ENCODE measurements at regions not wholly inside any gene's neighbourhood (a gene's known extent, or its start where the extent isn't known, plus 50 kb on each side); places are given as distances from the start of the nearest gene placed in this dataset.

DNA sequence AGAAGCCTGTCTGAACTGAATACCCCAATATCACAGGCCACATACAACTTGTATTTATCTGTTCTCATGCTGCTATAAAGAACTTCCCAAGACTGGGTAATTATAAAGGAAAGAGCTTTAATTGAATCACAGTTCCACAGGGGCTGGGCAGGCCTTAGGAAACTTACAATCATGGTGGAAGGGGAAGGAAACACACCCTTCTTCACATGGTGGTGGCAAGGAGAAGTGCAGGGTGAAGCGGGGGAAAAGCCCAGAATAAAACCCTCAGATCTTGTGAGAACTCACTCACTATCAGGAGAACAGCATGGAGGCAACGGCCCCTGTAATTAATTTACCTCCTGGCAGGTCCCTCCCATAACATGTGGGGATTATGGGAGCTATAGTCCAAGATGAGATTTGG lies 50.3 kb upstream of the FNDC1 start:
- DNase-seq = no peak

DNA sequence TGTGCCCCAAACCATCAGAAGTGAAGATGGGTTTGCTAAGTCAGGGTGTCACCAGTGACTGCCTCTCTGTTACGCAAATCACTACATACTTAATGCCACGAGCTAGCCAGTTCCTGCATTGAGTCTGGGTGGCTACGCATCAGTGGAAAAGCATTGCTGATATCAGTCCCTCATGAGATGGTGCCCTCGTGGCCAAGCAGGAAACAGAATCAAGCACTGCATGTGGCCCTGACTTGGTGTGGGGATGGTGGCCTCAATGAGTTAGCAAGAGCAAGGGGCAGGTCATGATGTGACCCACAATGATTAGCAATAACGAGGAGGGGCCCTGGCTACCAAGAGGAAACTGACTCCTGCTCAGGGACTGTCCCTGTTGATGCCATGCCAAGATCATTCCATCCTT lies 51.6 kb upstream of the FNDC1 start:
- no peak for DNase-seq

DNA sequence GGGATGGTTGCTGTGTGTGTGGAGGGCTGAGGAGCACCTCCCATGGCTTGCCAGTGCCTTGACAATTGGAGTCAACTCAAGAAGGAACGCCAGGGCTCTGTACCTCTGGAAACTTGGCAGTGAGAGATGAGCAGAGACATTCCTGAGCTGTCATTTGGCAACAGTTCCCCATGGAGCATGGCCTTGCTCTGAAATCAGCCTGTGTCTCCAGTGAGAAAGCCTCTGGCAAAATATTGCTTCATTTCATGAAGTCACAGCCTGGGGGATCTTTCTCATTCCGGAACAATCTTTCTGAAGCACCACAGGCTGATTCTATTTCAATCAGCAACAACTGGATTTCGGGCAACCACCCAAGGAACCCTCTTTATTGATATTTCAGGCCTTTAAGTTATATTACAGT lies 52.2 kb upstream of the FNDC1 start:
- no peak for DNase-seq

DNA sequence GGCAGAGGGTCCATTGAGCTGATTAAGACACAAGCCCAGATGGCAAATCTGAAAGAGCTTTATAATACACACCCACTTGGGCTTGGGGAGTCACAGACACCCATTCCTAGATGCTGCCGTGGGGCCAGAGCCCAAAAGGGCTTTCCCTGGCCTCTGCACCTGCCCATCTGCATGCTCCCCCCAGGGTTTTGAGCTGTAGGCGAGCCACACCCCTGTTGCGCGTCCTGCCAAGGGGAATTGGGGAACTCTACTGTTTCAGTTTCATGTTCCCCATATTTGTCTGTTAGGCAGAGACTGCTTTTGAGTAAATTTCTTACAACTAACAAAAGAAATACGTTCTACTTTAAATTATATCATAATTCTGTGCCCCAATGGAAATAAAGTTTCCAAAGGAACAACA lies 52.9 kb upstream of the FNDC1 start:
- no peak for DNase-seq

DNA sequence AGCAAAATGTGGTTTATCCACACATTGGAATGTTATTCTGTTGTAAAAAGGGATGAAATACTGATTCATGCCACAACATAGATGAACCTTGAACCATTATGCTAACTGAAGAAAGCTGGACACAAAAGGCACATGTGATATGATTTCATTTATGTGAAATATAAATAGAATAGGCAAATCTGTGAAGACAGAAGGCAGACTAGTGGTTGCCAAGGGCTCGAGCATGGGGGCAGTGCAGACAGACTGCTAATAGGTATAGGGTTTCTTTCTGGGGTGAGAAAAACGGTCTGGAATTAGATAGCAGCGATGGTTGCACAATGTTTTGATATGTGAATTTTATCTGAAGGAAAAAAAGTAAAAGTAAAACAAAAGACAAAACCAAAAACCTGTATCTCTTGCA lies 54.6 kb upstream of the FNDC1 start:
- DNase-seq = no peak

DNA sequence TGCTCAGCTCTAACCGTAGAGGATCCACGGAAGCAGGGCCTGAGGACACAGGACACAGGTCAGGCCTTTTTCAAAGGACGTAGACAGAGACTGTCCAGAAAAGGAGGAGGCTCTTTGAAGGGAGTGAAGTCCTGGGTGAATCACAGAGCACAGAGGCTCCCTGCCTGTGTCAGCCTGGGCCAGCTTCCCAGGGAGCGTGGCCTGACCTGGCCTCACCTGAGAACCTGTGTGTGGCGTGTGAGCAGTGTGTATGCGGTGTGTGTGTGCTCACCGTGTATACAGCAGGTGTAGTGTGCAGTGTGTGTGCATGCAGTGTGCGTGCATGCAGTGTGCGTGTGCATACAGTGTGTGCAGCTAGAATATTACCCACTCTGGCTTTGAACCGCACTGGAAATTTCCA lies 56.0 kb upstream of the FNDC1 start:
- no peak for DNase-seq

DNA sequence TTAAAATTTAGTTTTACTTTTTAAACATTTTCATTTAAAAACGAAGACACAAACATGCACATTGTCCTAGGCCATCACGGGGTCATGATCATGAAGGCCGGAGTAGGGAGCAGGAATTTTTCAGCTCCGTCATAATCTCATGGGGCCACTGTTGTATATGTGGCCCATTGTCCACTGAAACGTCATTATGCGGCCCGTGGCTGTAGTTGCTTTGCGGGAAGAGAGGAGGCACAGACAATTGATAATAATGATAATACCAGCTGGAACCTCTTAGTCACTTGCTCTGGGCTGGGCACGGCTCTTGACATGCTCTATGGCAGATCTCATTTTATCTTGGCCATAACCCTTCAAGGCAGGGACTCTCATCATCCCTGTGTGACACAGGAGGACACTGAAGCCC lies 56.5 kb upstream of the FNDC1 start:
- no peak for DNase-seq

DNA sequence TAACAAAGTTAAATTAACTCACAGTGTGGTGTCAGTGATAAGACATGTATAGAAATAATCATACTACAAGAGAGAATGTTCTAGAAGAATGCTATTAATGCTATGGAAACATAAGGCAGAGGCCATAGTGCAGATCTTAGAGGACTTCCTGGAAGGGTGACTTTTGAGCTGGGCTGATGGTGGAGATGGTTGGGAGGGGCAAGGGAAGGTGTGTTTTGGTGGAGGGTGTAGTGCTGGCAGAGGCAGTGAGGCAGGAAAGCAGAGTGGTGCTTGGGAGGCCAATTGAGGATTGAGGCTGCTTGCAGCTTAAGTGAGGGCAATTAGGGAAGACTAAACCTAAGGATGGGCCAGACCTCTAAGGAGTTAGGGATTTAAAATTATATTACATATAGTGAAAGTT lies 58.5 kb upstream of the FNDC1 start:
- no peak for DNase-seq

DNA sequence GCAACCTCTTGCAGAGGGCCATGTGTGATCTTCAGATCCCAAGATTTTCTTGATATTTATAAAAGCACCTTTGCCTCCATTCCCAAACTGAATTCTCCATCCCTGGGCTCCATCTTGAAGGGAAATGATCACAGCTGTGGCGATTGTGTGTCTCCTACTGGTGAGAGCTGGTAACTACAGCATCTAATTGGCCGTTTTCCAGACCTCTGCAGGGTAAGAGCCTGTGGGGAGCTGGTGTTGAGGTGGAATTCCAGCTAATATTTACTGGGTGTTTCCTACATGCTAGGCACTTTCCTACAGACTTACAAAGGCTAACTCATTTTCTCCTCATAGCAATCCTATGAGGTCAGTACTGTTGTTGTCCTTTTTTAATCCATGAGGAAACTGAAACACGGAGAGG lies 59.2 kb upstream of the FNDC1 start:
- no peak for DNase-seq

DNA sequence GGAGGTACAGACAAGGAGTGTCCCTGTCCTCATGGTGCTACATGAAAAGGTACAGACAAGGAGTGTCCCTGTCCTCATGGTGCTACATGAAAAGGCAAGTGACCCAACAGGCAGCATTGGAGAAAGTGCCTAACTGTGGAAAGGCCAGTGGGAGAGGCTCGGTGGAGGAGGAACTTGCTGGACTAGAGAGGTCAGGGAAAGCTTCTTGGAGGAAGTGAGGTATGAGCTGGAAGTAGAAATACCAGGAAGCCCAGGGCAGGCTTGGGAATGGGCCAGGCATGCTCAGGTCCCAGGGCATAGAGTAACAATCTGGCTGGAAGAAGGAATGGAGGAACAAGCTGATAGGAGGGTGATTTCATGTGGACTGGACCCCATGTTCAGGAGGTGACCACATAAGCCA lies 59.8 kb upstream of the FNDC1 start:
- no peak for DNase-seq

DNA sequence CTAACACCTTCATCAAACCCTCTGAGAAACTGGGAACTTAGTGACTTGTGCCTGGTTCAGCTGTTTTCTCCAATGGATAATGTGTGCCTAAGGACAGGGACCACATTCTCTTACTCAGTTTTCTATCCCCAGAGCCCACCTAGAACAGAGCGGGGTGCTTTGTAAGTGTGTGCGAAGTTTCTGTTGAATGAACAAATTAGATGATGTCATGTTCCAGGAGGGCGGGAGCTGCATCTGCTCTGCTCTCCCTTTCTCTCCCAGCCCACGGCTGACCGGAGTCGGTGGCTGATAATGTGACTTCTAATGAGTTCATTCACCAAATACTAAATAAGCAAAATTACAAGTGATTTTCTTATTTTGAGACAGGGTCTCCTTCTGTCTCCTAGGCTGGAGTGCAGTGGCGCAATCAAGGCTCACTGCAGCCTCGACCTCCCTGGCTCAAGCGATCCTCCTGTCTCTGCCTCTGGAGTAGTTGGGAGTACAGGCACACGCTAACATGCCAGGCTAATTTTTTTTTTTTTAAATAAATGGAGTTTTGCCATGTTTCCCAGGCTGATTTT lies 60.7 kb upstream of the FNDC1 start:
- no peak for DNase-seq

DNA sequence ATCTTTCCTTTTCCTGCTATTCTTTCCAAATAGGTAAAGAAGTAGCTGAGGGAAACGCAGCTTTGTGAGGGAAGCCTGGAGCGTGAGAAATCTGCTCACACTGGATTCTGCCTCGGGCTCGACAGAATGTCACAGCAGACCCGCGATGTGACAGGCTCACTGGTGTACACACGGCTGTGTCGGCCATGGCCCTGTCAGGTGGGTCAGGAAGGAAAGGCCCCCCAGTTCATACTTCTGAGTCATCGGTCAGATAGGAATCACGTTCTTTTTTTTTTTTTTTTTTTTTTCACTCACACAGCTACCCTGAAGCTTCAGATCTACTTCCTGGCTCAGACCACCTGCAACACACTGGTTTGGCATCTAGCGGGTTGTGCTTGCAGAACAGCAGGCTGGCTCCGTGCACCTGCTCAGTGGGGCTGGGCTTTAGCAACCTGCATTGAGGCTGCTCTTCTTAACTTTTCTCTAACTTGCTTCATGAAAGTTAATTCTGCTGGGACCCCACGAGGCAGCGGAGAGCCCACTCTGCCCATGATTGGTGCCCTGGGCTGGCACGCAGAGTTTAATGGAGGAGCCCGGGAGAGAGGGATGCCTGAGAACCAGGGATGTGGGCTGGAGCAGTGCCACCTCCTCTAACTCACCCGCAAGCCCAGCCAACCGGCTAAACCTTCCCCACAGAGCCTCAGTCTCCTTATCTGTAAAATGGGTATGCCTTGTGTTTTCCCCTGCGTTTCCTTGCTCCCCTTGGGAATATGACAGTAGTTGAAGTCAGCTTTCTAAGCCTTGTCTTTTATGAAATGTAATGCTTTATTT lies 61.5 kb upstream of the FNDC1 start:
- peak; percentile 62 for DNase-seq

DNA sequence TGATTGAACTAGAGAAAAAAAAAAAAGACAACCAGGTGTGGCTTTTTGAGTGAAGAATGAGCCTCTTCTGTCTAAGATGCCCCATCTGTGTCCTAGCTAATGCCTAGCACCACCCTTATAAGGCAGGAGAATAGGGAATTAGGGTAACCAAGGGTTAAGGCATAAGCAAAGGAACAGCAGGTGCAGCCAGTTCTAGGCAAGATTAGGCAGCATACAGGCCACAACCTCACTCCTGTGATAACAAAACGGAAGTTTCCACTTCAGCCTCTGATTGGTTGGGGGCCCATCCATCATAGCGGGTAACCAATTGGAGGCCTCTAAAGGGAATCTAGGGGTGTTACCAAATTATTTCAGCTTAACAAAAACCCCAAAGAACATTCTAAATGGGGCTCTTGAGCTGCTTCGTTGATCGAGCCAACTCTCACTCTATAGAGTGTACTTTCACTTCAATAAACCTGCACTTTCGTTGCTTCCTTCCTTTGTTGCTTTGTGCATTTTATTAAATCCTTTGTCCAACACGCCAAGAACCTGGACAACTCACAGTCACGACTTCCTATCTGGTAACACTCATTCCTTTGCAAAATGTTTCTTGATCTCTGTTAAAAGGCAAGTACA lies 61.9 kb upstream of the TAGAP start:
- DNase-seq = peak; percentile 87

DNA sequence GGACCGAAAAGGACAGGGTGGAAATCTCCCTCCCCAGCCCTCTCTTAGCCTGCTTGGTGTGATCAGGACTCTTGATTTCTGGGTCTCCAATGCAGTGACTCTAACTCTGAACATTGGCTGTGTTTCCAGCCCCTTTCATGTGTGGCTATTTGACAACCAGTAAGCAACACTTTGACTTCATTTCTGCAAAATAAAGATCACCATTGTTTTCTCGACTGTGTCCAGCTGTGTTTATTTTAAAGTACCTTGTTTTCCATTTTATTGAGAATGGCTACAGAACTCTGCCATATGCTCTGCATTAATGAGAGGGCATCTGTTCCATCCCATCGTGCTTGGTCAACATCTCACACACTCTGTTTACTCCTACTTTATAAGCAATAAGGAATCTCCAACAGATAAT lies 60.9 kb upstream of the TAGAP start:
- DNase-seq = no peak

DNA sequence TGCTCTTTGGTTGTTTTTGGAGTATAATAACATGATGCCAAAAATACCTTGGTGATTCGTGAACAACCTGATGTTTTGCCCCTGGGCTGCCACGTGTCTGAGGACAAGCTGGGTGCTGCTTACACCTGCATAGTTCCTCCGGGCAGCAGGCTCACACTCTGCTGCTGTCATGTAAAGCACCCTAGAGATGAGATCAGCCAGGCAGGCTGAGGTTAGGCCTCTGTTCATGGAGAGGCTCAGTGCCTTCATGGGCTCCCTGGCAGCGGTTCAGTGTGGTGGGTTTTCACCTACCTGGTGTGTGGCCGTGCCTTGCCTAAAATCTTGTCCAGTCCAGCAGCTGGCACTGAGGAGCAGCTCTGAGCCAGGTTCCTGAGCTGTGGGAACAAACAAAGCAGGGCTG lies 60.1 kb upstream of the TAGAP start:
- DNase-seq = no peak

DNA sequence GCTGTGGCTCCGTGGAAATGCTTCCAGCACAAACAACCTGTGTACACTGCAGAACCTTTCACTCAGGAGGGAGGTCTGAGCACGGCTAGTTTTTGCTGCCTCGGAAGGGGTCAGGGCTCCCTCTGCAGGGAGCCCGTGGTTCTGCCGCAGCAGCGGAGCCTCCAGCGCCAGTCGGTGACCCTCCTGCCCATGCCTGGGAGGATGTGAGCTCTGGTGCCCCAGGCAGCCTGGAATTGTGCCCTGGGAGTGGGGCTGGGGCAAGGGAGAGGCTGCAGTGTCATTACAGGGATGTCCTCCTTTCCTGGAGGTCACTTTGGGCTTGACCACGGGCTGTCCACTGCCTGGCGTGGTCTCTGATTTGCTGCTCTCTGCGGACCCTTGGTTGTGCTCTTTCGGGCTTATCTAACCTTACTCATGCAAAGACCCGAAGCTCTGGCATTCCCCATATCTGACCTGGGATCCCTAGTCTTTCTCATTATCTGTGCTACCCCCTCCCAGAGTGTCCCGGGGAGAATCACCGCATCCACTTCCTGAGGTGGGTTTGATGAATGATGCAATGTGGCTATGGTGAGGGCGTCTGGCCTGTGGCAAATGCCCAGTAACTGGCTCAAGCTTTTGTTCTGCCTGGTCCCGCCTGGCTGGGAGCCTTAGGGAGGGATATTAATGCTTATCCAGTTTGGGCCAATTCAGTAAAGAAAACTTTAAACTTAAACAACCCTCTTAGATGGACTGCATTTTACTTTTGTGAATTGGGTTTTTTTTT lies 59.6 kb upstream of the TAGAP start:
- DNase-seq = peak; percentile 49

DNA sequence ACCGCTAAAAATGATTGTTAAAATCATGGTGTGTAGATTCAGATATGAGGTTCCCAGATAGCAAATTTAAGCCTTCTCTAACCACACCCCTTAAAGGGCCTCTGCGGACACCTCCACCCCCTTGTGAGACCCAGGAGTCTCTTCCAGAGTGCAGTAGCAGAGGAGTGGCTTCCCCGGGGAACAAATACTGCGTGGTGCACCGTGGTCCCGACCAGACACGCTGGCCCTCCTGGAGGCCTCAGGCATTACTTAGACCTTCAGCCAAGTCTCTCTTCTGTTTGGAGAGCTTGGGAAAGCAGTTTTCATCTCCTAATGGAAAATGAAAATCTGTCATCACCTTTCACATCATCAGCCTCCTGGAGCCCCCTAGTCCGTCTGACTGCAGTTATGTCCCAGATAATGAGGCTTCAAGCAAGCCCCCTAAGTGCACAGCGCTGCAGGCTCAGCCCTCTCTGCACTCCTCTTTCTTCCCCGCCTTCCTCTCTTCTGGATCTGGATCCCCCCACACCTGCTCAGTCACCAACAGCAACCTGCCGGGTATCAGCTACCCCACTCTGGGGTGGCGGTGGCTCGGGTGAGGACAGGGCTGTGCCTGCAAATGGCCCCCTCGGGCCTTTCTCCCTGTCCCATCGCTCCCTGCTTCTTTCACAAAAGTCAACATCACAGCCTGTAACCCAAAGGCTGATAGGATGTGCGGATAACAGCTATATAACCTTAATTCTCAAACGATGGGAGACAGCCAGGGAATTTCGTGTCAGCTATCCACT lies 58.8 kb upstream of the TAGAP start:
- DNase-seq = no peak

DNA sequence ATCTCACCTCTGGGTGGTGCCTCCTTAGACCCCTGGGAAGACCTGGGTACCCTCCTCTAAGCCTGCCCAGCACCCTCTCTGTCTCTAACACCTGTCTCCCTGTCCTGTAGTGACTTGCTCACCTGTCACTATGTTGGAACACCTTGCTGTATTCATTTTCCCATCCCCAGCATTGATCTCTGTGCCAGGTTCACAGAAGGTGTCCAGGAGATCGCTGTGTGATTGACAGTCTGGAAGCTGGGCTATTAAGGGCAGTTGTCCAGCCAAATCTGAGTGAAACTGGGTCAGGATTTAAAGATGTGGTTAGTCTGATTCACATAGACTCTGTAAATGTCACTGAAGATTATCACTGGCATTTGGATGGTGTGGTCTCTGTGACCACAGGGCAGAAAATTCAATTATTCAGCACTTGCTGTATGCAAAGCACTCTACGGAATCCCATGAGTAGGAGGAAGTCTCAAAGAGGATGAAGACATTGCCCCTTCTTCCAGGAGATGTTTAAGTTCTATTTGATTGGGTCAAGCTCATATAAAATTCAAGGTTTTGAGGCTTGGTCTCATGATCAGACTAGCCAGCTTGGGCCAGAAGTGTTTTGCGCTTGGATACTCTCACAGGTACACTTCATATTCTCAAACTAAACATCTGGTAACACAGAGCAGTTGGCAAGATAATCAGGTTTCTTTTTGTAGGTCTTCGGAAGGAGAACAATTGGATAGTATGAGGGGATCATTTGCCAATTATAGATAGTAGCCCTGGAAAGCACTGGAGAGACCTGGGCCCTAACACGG lies 57.8 kb upstream of the TAGAP start:
- no peak for DNase-seq

DNA sequence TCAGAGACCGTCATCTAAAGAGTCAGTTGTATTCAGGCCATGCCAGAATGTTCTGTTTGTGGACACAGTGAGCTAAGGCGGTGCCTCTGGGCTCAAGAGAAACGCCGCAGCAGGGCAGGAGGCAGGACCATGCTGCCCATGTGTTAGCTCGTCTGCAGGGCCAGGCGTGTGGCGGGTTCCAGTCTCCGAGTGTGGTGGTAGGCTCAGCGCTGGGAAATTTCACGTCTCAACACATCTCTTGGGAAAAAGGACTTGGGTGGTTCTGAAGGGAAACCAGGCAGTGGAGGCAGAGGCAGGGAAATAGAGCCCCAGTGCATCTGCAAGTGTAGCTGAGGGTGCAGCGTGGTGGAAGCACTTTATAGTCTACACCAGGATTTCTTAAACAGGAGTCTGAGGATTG lies 56.9 kb upstream of the TAGAP start:
- no peak for DNase-seq

DNA sequence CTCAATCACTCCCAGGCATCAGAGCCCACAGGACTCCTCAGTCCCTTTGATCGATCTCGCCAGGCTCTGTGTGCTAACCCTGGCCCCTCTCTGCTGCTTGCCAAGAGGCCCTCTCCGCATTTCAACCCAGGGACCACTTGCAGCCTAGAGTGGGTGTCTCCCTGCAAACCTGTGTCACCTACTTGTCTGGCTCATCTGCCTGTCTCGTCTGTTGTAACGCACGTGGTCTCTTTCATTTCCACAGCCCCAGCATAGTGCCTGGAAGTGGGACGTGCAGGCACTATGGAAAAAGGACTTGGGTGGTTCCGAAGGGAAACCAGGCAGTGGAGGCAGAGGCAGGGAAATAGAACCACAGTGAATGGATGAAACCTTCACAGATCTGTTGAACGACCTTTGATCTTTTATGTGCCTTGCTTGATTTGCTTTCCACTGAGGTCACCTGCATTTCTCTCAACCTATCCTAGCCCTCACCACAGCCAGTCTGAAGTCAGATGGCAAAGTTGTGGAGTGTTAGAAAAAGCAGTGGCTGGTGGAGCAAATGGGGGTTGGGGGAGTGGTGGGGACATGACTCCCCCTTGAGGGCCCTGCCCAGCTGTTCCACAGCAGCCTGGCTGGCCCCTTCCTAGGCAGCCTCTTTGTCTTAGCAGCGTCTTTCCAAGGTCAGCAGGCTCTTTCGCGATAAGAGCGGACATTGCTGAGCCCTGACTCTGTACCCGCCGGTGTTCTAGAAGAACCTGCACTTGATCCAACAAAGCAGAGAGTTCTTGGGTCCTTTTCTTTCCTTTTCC lies 55.8 kb upstream of the TAGAP start:
- DNase-seq = no peak

DNA sequence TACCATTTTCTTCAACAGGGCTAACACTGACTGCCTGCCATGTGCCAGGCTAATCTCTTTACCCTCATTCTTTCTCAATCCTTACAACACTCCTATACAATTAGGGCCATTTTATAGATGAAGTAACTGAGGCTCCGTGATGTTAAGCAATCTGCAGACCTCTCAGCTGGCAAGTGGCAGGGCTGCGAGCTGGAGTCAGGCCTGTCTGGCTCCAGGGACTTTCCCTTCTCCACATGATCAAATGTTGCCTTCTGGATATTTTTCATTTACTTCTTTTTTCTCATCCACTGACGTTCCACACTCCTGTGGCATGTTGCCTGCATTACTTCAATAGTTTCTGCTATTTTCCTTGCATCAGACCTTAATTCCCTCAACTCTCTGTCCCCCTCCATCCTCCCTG lies 55.2 kb upstream of the TAGAP start:
- DNase-seq = no peak
